ENCODE measurements at regions not wholly inside any gene's neighbourhood (a gene's known extent, or its start where the extent isn't known, plus 50 kb on each side); places are given as distances from the start of the nearest gene placed in this dataset.

DNA sequence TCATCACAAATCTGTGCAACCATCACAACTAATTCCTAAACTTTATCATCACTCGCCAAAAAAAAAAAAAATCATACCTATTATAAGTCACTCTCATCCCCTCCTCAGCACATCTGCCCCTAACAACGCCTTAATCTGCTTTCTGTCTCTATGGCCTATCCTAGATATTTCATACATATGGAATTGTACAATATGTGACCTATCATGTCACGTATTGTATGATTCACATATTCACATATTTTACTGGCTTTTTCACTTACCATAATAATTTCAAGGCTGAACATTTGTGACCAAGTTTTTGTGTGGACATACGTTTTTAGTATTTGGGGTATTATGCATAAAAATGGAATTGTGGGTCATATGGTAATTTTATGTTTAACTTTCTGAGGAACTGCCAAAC is 400.7 kb downstream of the DAD1 start:
- no peak overlapping the region for H2BK12ac ChIP-seq (ENCODE audit: low read depth, low read length)
- H3K9ac ChIP-seq (replicated peaks in 1 of 4; ENCODE audit: extremely low read depth in 1 of 4, low read depth in 3 of 4, low read length in 3 of 4) = no peak overlapping the region
- no peaks in the 10 kb centered on the region for H3K27me3 ChIP-seq (replicated peaks in 1 of 4; ENCODE audit: control insufficient read depth in 3 of 4, extremely low read depth in 1 of 4, insufficient read depth in 3 of 4, low read length in 3 of 4)
- H4K8ac ChIP-seq (ENCODE audit: extremely low read depth, insufficient read depth, low read length) = no peak overlapping the region
- ChIA-PET CTCF (ENCODE audit: partially characterized antibody) (no interaction called here), POLR2A (ENCODE audit: partially characterized antibody) (no interaction called here)
- FAIRE-seq (no peak), DNase-seq (ENCODE audit: low read depth in 1 of 2, low spot score in 2 of 2) (no peak)
- no peaks in the 10 kb centered on the region for H3K4me1 ChIP-seq (replicated peaks in 1 of 4; ENCODE audit: control insufficient read depth in 3 of 4, insufficient read depth in 4 of 4, low read length in 3 of 4)
- H2AK5ac ChIP-seq (ENCODE audit: low read depth, low read length) = no peak overlapping the region
- no peak overlapping the region for H2BK120ac ChIP-seq (replicated peaks; ENCODE audit: low read depth, low read length)
- no peaks in the 10 kb centered on the region for H4K20me1 ChIP-seq (replicated peaks in 1 of 2; ENCODE audit: control insufficient read depth in 1 of 2, insufficient read depth in 2 of 2, low read length in 2 of 2)
- no peak overlapping the region for H2BK5ac ChIP-seq (ENCODE audit: low read depth, low read length)
- H3K79me2 ChIP-seq (ENCODE audit: control insufficient read depth in 1 of 2, insufficient read depth in 2 of 2, low read length in 2 of 2) = no peaks in the 10 kb centered on the region
- no peak overlapping the region for H3K56ac ChIP-seq (replicated peaks; ENCODE audit: insufficient read length, low read depth, low read length)
- H4K91ac ChIP-seq (replicated peaks; ENCODE audit: insufficient read length, low read length) = no peak overlapping the region
- 88 to 100% methylated on average over 1 to 4 of the region's 4 CpGs for WGBS, 2 experiments (ENCODE audit: extremely low coverage in 1 of 2, insufficient coverage in 1 of 2, insufficient read length in 1 of 2, insufficient replicate concordance in 2 of 2, low coverage in 1 of 2, low lambda C conversion rate in 2 of 2, missing lambda C conversion rate in 1 of 2)
- H3K4me3 ChIP-seq (ENCODE audit: extremely low read depth in 1 of 4, insufficient read depth in 2 of 4, low read depth in 3 of 4, low read length in 4 of 4) = no peak overlapping the region
- no peaks in the 10 kb centered on the region for H3K9me3 ChIP-seq (ENCODE audit: insufficient read depth in 2 of 2, low read depth in 1 of 2, low read length in 1 of 2)
- no peak overlapping the region for H3K14ac ChIP-seq (ENCODE audit: insufficient read length)
- no peak overlapping the region for H4K5ac ChIP-seq (ENCODE audit: insufficient read length, low read depth, low read length)
- H3K4ac ChIP-seq (replicated peaks; ENCODE audit: insufficient read length, low read depth, low read length) = no peak overlapping the region
- H3K23me2 ChIP-seq (ENCODE audit: low read depth, low read length) = no peaks in the 10 kb centered on the region
- H2BK15ac ChIP-seq (ENCODE audit: low read length) = no peak overlapping the region
- no peak overlapping the region for H3K18ac ChIP-seq (ENCODE audit: extremely low read depth, low read length)
- no peak overlapping the region for H3K27ac ChIP-seq (ENCODE audit: low read depth, low read length)
- no peaks in the 10 kb centered on the region for H3K36me3 ChIP-seq (ENCODE audit: control insufficient read depth in 2 of 4, insufficient read depth in 4 of 4, low read length in 3 of 4)
- no peak overlapping the region for H3K23ac ChIP-seq (ENCODE audit: insufficient read length)
- H2BK20ac ChIP-seq (ENCODE audit: low read length) = no peak overlapping the region
- no peak overlapping the region for H3K4me2 ChIP-seq (ENCODE audit: insufficient read depth in 1 of 2, low read depth in 2 of 2, low read length in 2 of 2)
- H2AFZ ChIP-seq (ENCODE audit: low read length) = no peak overlapping the region
- H3K79me1 ChIP-seq (ENCODE audit: low read depth, low read length) = no peaks in the 10 kb centered on the region
- TF ChIP-seq RNF2 (IDR thresholded peaks at IDR 0.05; ENCODE audit: borderline replicate concordance, low read depth, low read length, missing control alignments, poor library complexity, severe bottlenecking) = no peak
- TF ChIP-seq CHD1 (IDR thresholded peaks at IDR 0.05; ENCODE audit: low read depth, low read length) = no peak
- TF ChIP-seq, protein P1, sequence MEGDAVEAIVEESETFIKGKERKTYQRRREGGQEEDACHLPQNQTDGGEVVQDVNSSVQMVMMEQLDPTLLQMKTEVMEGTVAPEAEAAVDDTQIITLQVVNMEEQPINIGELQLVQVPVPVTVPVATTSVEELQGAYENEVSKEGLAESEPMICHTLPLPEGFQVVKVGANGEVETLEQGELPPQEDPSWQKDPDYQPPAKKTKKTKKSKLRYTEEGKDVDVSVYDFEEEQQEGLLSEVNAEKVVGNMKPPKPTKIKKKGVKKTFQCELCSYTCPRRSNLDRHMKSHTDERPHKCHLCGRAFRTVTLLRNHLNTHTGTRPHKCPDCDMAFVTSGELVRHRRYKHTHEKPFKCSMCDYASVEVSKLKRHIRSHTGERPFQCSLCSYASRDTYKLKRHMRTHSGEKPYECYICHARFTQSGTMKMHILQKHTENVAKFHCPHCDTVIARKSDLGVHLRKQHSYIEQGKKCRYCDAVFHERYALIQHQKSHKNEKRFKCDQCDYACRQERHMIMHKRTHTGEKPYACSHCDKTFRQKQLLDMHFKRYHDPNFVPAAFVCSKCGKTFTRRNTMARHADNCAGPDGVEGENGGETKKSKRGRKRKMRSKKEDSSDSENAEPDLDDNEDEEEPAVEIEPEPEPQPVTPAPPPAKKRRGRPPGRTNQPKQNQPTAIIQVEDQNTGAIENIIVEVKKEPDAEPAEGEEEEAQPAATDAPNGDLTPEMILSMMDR (IDR thresholded peaks at IDR 0.05; ENCODE audit: control extremely low read depth in 1 of 3, insufficient read depth in 1 of 3, low read depth in 1 of 3, low read length in 3 of 3) = no peak
- TF ChIP-seq TEAD4 (IDR thresholded peaks at IDR 0.05; ENCODE audit: low read depth, low read length) = no peak
- no peak for TF ChIP-seq RAD21 (IDR thresholded peaks at IDR 0.05 in 1 of 2, conservative IDR thresholded peaks at IDR 0.05 in 1 of 2; ENCODE audit: low read depth in 2 of 2, low read length in 2 of 2)
- no peak for TF ChIP-seq ZNF274 (IDR thresholded peaks at IDR 0.05; ENCODE audit: borderline replicate concordance, extremely low read depth, low read length)
- no peak for TF ChIP-seq CTBP2 (IDR thresholded peaks at IDR 0.05; ENCODE audit: borderline replicate concordance, insufficient read depth, insufficient read length, low read length)
- no peak for TF ChIP-seq YY1 (IDR thresholded peaks at IDR 0.05; ENCODE audit: low read depth, low read length)
- TF ChIP-seq RXRA (IDR thresholded peaks at IDR 0.05; ENCODE audit: insufficient read depth, low read depth, low read length) = no peak
- TF ChIP-seq POLR2A (IDR thresholded peaks at IDR 0.05; ENCODE audit: control extremely low read depth in 1 of 2, low read depth in 2 of 2, low read length in 2 of 2) = no peak
- TF ChIP-seq HDAC2 (IDR thresholded peaks at IDR 0.05; ENCODE audit: borderline replicate concordance in 1 of 2, low read depth in 2 of 2, low read length in 2 of 2) = no peak
- TF ChIP-seq JUND (IDR thresholded peaks at IDR 0.05; ENCODE audit: low read length) = no peak
